ENCODE measurements at regions not wholly inside any gene's neighbourhood (a gene's known extent, or its start where the extent isn't known, plus 50 kb on each side); places are given as distances from the start of the nearest gene placed in this dataset.
"Not testable (repeated sequence)": the region's sequence is repeated elsewhere in the genome, so short reads cannot be mapped to it uniquely, and the experiment has no call there.

DNA sequence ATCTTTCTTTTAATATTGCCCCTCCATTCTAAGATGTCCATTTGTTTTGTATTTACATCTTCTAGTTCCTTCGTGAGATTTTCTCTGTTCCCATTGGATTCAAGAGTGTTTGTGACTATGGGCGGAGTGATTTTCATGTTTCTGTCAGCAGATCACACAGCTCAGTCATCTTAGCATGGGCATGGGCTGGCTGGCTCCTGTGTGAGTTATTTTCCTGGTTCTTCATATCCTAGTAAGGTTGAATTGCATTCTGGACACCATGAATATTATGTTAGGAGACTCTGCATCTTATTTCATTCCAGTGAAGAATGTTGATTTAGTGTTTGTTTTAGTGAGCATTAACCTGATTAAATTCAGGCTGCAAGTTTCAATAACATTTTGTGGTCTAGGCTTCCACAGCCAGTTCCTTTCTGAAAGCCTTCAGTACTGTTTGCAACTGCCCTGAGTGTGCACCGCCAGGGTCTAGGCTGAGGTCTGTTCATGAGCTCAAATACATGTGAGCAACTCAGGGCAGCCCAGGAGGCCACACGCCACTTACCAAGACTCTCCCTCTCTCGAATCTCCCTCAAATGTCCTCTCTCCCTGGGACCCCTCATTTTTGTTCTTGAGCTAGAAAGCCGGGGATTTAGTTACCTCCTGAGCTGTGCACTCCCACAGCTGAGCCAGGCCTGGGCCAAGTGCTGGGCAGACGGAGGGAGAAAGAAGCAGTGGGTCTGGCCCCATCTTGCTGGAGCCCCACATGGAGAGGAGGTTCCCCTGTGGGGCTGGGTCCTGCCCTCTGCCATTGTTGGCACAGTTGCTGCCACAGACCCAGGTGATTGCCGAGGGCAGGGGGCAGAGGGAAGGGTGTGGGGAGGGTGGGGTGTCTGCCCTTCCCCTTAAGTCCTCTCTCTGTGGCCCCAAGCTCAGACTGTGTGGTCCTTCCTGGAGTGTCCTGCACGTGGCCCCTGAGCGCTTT lies 145.9 kb downstream of the RTP5 start:
- no peak overlapping the region for H2AFZ ChIP-seq (ENCODE audit: low read depth)
- no peak overlapping the region for H3K4me2 ChIP-seq
- H3K27me3 ChIP-seq (ENCODE audit: insufficient read depth, low read depth) = no peaks in the 10 kb centered on the region; the same call in 1 of the 2 replicates
- H4K20me1 ChIP-seq (ENCODE audit: insufficient read depth) = no peaks in the 10 kb centered on the region
- H3K79me2 ChIP-seq (ENCODE audit: insufficient read depth, low read depth) = no peaks in the 10 kb centered on the region
- no peak for TF ChIP-seq CTCF (conservative IDR thresholded peaks at IDR 0.05; ENCODE audit: low read depth, low read length)
- H3K27ac ChIP-seq = no peak overlapping the region
- H3K4me3 ChIP-seq (IDR thresholded peaks at IDR 0.05; ENCODE audit: insufficient read depth, low read depth, low read length) = no peak overlapping the region
- H3K36me3 ChIP-seq (ENCODE audit: insufficient read depth) = no peaks in the 10 kb centered on the region
- peaks cover 6% of the 10 kb centered on the region for H3K4me1 ChIP-seq (ENCODE audit: low read depth, poor library complexity, severe bottlenecking)
- H3K9ac ChIP-seq = no peak overlapping the region

DNA sequence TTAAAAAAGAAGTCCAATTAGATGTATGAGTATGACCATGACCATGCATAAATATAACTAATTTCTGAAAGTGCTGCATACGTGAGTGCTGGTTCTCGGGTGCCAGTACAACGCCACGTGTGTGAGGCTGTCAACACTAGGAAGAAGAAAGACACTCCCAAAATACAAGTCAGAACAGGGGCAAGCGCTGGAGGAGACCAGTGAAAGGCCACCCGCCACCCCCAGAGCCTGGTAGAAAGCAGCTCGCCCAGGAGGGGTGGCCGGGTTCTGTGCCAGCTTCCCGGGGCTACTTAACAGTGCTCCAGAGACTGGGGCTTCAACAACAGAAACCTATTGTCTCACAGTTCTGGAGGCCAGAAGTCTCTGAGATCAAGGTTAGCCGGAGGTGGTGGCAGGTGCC lies 147.6 kb downstream of the RTP5 start:
- no peak overlapping the region for H3K4me3 ChIP-seq (IDR thresholded peaks at IDR 0.05; ENCODE audit: insufficient read depth, low read depth, low read length)
- H4K20me1 ChIP-seq (ENCODE audit: insufficient read depth) = no peaks in the 10 kb centered on the region
- no peak overlapping the region for H3K4me2 ChIP-seq
- no peak for TF ChIP-seq CTCF (conservative IDR thresholded peaks at IDR 0.05; ENCODE audit: low read depth, low read length)
- H3K27ac ChIP-seq = no peak overlapping the region
- H3K79me2 ChIP-seq (ENCODE audit: insufficient read depth, low read depth) = no peaks in the 10 kb centered on the region
- H3K4me1 ChIP-seq (ENCODE audit: low read depth, poor library complexity, severe bottlenecking) = peaks cover 6% of the 10 kb centered on the region
- no peak overlapping the region for H2AFZ ChIP-seq (ENCODE audit: low read depth)
- no peak overlapping the region for H3K9ac ChIP-seq
- no peaks in the 10 kb centered on the region for H3K36me3 ChIP-seq (ENCODE audit: insufficient read depth)
- H3K27me3 ChIP-seq (ENCODE audit: insufficient read depth, low read depth) = peaks cover 8% of the 10 kb centered on the region; the same call in 1 of the 2 replicates

DNA sequence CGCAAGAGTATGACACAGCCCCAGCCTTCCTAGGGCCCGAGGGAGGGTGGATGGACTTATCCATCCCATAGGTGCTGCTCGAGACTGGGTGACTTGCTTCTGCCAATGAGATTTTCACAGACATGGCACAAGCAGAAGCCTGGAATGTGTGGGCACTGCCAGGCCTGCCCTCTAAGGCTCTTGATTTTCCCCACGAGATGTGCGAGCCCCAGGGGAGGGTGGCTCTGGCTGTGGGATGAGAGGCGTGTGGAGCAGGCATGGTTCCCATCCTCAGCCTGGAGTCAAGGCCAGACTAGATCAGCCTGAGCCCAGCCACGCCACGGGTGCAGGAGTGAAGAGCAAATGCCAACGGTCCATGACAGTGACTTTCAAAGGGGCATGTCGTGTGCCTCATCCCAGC lies 148.9 kb downstream of the RTP5 start:
- not testable (repeated sequence) for H3K4me2 ChIP-seq
- H3K27me3 ChIP-seq (ENCODE audit: insufficient read depth, low read depth) = peaks cover 18% of the 10 kb centered on the region; the same call in 1 of the 2 replicates

DNA sequence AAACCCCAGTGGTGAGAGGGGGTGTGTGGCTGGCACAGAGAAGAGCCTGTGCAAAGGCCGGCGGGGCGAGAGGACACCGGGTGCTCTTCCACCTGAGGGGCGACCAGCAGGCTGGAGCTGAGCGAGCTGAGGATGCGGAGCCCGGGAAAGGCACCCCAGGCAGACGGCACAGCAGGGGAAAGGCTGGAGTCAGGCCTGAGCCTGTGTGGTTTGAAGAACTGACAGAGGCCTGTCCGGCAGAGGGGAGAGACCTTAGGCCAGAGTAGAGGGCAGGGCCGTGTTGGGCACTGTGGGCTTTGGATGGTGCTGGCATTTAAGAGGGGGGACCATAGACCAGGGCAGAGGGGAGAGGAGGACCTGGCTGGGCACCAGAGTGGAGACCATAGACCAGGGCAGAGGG lies 149.8 kb downstream of the RTP5 start:
- Histone ChIP-seq H3K79me2 (ENCODE audit: insufficient read depth, low read depth) (no peaks in the 10 kb centered on the region), H3K9ac (no peak overlapping the region), H3K27me3 (ENCODE audit: insufficient read depth, low read depth) (peaks cover 18% of the 10 kb centered on the region; the same call in 1 of the 2 replicates), H3K36me3 (ENCODE audit: insufficient read depth) (no peaks in the 10 kb centered on the region), H3K4me2 (no peak overlapping the region), H2AFZ (ENCODE audit: low read depth) (no peak overlapping the region), H3K4me1 (ENCODE audit: low read depth, poor library complexity, severe bottlenecking) (peaks cover 6% of the 10 kb centered on the region), H4K20me1 (ENCODE audit: insufficient read depth) (no peaks in the 10 kb centered on the region), H3K4me3 (IDR thresholded peaks at IDR 0.05; ENCODE audit: insufficient read depth, low read depth, low read length) (no peak overlapping the region), H3K27ac (no peak overlapping the region)
- no peak for TF ChIP-seq CTCF (conservative IDR thresholded peaks at IDR 0.05; ENCODE audit: low read depth, low read length)

More for the DNA sequence above, 148.9 kb downstream of the RTP5 start:
- H3K27ac ChIP-seq; H3K9ac ChIP-seq; H4K20me1 ChIP-seq (ENCODE audit: insufficient read depth); H3K79me2 ChIP-seq (ENCODE audit: insufficient read depth, low read depth); H3K4me1 ChIP-seq (ENCODE audit: low read depth, poor library complexity, severe bottlenecking); H2AFZ ChIP-seq (ENCODE audit: low read depth); H3K4me3 ChIP-seq (IDR thresholded peaks at IDR 0.05; ENCODE audit: insufficient read depth, low read depth, low read length); H3K36me3 ChIP-seq (ENCODE audit: insufficient read depth): not testable (repeated sequence)
